PC-3 (cell line): ENCODE measurements at regions not wholly inside any gene's neighbourhood (a gene's known extent, or its start where the extent isn't known, plus 50 kb on each side); places are given as distances from the start of the nearest gene placed in this dataset.

Source experiments
- ATAC-seq: fragments of 200-7000 bp; cut with Tn5 transposase; 2 replicates; pipeline ENCODE4 v1.9.1; 2020; ENCODE audit warnings: mild to moderate bottlenecking, moderate library complexity
- BruUV-seq: library from RNA; stranded (reverse); fragments of 400-500 nt; replicated peaks from 2 replicates; lab custom pipeline; 2021; lab: Mats Ljungman, UMichigan
- CTCF ChIA-PET: fragments of 300-600 bp; sonication (Branson Sonifier 250); formaldehyde crosslinking; loops from one replicate; lab custom pipeline; 2022; ENCODE audit warnings: antibody characterized with exemption; lab: Charles Lee
- POLR2A ChIA-PET: fragments of 300-600 bp; sonication (Branson Sonifier 250); formaldehyde crosslinking; loops from one replicate; lab custom pipeline; 2022; ENCODE audit warnings: antibody characterized with exemption; ENCODE audit not compliant: unreplicated experiment; lab: Charles Lee
- DNase-seq: peaks from one replicate; pipeline ENCODE4 v3.0.0-alpha.2; 2015
- H2AFZ ChIP-seq: fragments of 300-600 bp; sonication (generic); 2 replicates; pipeline ENCODE4 v1.6.0; 2016; ENCODE audit warnings: antibody characterized with exemption, low read length
- H3F3A ChIP-seq: fragments of 300-600 bp; sonication (generic); one replicate; pipeline ENCODE4 v1.6.0; 2017; ENCODE audit warnings: antibody characterized with exemption, low read length, control low read depth, mild to moderate bottlenecking; ENCODE audit not compliant: unreplicated experiment
- H3K27ac ChIP-seq: fragments of 300-600 bp; sonication (generic); 2 replicates; pipeline ENCODE4 v1.5.1; 2016; ENCODE audit warnings: mild to moderate bottlenecking, low read length
- H3K27me3 ChIP-seq: fragments of 300-600 bp; sonication (generic); 2 replicates; pipeline ENCODE4 v1.6.1; 2016; ENCODE audit warnings: low read length, mixed read lengths
- H3K36me3 ChIP-seq: fragments of 300-600 bp; sonication (generic); 2 replicates; pipeline ENCODE4 v1.6.1; 2016; ENCODE audit warnings: low read depth, mixed run types, low read length, mixed read lengths
- H3K4me1 ChIP-seq: fragments of 300-600 bp; sonication (generic); 2 replicates; pipeline ENCODE4 v1.5.1; 2016; ENCODE audit warnings: low read length; ENCODE audit not compliant: insufficient read depth
- H3K4me2 ChIP-seq: fragments of 300-600 bp; sonication (generic); 2 replicates; pipeline ENCODE4 v1.6.0; 2016; ENCODE audit warnings: low read length
- H3K4me3 ChIP-seq: fragments of 300-600 bp; sonication (generic); 2 replicates; pipeline ENCODE4 v1.5.1; 2016; ENCODE audit warnings: mild to moderate bottlenecking, low read length, mixed read lengths
- H3K79me2 ChIP-seq: fragments of 300-600 bp; sonication (generic); 2 replicates; pipeline ENCODE4 v1.6.1; 2017; ENCODE audit warnings: low read length, mixed read lengths
- H3K9ac ChIP-seq: fragments of 300-600 bp; sonication (generic); 2 replicates; pipeline ENCODE4 v1.6.0; 2016; ENCODE audit warnings: mild to moderate bottlenecking, low read length
- H3K9me2 ChIP-seq: fragments of 300-600 bp; sonication (generic); replicated peaks from 2 replicates; pipeline ENCODE4 v1.6.1; 2016; ENCODE audit warnings: mixed run types, low read length, mixed read lengths
- H3K9me3 ChIP-seq: fragments of 300-600 bp; sonication (generic); 2 replicates; pipeline ENCODE4 v1.6.1; 2016; ENCODE audit warnings: low read length, mixed read lengths
- H4K20me1 ChIP-seq: fragments of 300-600 bp; sonication (generic); 2 replicates; pipeline ENCODE4 v1.6.1; 2016; ENCODE audit warnings: low read length, mixed read lengths
- CTCF ChIP-seq: fragments of 300-600 bp; sonication (generic); conservative IDR thresholded peaks from 2 replicates; pipeline ENCODE4 v1.5.1; 2017; ENCODE audit warnings: antibody characterized with exemption, low read depth, mild to moderate bottlenecking, low read length
- EZH2 ChIP-seq: fragments of 300-600 bp; sonication (generic); IDR thresholded peaks from one replicate; pipeline ENCODE4 v1.6.1; 2017; ENCODE audit warnings: antibody characterized with exemption, mild to moderate bottlenecking, low read length; ENCODE audit not compliant: unreplicated experiment
- EZH2phosphoT487 ChIP-seq: fragments of 300-600 bp; sonication (generic); IDR thresholded peaks from 2 replicates; pipeline ENCODE4 v1.6.1; 2018; ENCODE audit warnings: mild to moderate bottlenecking, antibody characterized with exemption, low read length, borderline replicate concordance
- intact Hi-C: fragments of 100-400 bp; cut with micrococcal nuclease; formaldehyde crosslinking; loops from 2 replicates; pipeline ENCODE4 v1.9.0; 2023

- intact Hi-C loops: no loop called here
- no peak for DNase-seq
- H3K4me3 ChIP-seq: no peak overlapping the region
- no peaks in the 10 kb centered on the region for H3K36me3 ChIP-seq
- H3K27me3 ChIP-seq: no peaks in the 10 kb centered on the region
- TF ChIP-seq CTCF (no peak), EZH2phosphoT487 (no peak), EZH2 (no peak)
- no peaks in the 10 kb centered on the region for H4K20me1 ChIP-seq
- ATAC-seq: no peak
- ChIA-PET CTCF (no interaction called here), POLR2A (no interaction called here)
- H3K27ac ChIP-seq: no peak overlapping the region
- no peaks in the 10 kb centered on the region for H3K9me3 ChIP-seq
- H2AFZ ChIP-seq: no peak overlapping the region
- no peaks in the 10 kb centered on the region for H3K9me2 ChIP-seq
- no peak overlapping the region for H3K9ac ChIP-seq
- no peaks in the 10 kb centered on the region for H3F3A ChIP-seq
- BruUV-seq: no TSS peak
- no peaks in the 10 kb centered on the region for H3K4me1 ChIP-seq
- H3K79me2 ChIP-seq: no peaks in the 10 kb centered on the region
- no peak overlapping the region for H3K4me2 ChIP-seq
Observed at GRCh38 chr22:27400811-27401210, 400.7 kb downstream of the MN1 start.

- Histone ChIP-seq H3K4me1 (no peaks in the 10 kb centered on the region), H3K36me3 (no peaks in the 10 kb centered on the region), H3K9me2 (no peaks in the 10 kb centered on the region), H3K9ac (no peak overlapping the region), H4K20me1 (no peaks in the 10 kb centered on the region), H3K79me2 (no peaks in the 10 kb centered on the region), H2AFZ (no peak overlapping the region), H3F3A (no peaks in the 10 kb centered on the region), H3K27ac (no peak overlapping the region), H3K9me3 (no peaks in the 10 kb centered on the region), H3K4me2 (no peak overlapping the region), H3K4me3 (no peak overlapping the region), H3K27me3 (no peaks in the 10 kb centered on the region)
- ChIA-PET CTCF (no interaction called here), POLR2A (no interaction called here)
- DNase-seq (no peak), ATAC-seq (no peak)
- BruUV-seq: no TSS peak
- TF ChIP-seq EZH2phosphoT487: no peak
- no peak for TF ChIP-seq EZH2
- TF ChIP-seq CTCF: no peak
- intact Hi-C loops: no loop called here
Observed at GRCh38 chr22:27401321-27401720, 400.2 kb downstream of the MN1 start.

- no TSS peak for BruUV-seq
- H3K27me3 ChIP-seq: no peaks in the 10 kb centered on the region
- H3K9me2 ChIP-seq: no peaks in the 10 kb centered on the region
- H3K36me3 ChIP-seq: no peaks in the 10 kb centered on the region
- intact Hi-C loops: loop anchor here (2.0 kb wide), 1 partner anchor 212 kb away; no protein-coding TSS in a partner anchor
- H3K4me1 ChIP-seq: no peaks in the 10 kb centered on the region
- no peaks in the 10 kb centered on the region for H3K79me2 ChIP-seq
- no peaks in the 10 kb centered on the region for H3F3A ChIP-seq
- H3K4me3 ChIP-seq: no peak overlapping the region
- no peak for DNase-seq
- no peaks in the 10 kb centered on the region for H3K9me3 ChIP-seq
- H3K4me2 ChIP-seq: no peak overlapping the region
- ChIA-PET CTCF (interaction anchor here (0.7 kb wide), 1 partner anchor 30 kb away, joined by 3 read pairs; no protein-coding TSS in a partner anchor), POLR2A (no interaction called here)
- ATAC-seq: no peak
- no peak overlapping the region for H3K9ac ChIP-seq
- no peak for TF ChIP-seq EZH2
- TF ChIP-seq EZH2phosphoT487: no peak
- no peak for TF ChIP-seq CTCF
- H3K27ac ChIP-seq: no peak overlapping the region
- no peak overlapping the region for H2AFZ ChIP-seq
- H4K20me1 ChIP-seq: no peaks in the 10 kb centered on the region
Observed at GRCh38 chr22:27404441-27404840, 397.1 kb downstream of the MN1 start.
